HG03571 (cell line): ENCODE measurements at regions not wholly inside any gene's neighbourhood (a gene's known extent, or its start where the extent isn't known, plus 50 kb on each side); places are given as distances from the start of the nearest gene placed in this dataset.

Experiments used
- ATAC-seq: cut with Tn5 transposase; IDR thresholded peaks from one replicate; pipeline ENCODE4 v1.9.1; 2021; ENCODE audit not compliant: unreplicated experiment

GRCh38 chr7:125173571-125173970 is 243.9 kb upstream of the POT1 start:
- no peak for ATAC-seq

GRCh38 chr7:125169088-125169487 is 239.5 kb upstream of the POT1 start:
- no peak for ATAC-seq

DNA sequence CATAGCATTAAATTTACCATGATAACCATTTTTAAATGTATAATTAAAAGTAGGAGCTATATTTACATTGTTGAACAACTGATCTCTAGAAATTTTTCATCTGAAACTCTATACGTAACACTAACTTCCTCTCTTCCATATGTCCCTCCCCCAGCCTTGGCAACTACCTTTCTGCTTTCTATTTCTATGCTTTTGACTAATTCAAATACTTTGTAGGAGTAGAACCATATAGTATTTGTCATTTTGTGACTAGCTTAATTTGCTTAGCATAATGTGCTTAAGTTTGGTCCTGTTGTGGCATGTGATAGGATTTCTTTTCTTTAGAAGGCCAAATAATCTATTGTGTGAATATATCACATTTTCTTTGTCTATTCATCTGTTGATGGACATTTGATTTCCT is 225.3 kb upstream of the POT1 start:
- ATAC-seq = no peak

DNA sequence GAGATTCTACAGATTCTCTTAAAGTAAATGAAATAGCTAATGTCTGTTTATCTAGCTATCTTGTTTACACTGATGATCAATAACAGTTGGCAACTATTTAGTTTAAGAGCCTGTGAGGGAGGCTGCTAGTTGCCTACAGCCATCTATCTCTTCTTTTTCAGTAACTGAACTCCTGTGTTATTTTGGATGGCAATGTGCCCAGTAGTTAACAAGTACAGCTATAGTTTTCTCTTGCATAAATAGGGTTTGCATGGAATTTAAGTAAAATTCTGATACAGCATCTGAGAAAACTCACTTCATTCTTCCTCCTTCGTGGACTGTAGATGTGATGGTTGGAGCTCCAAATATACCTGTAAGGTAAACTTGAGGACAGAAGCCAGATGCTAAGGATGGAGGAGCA is 219.5 kb upstream of the POT1 start:
- ATAC-seq = no peak

DNA sequence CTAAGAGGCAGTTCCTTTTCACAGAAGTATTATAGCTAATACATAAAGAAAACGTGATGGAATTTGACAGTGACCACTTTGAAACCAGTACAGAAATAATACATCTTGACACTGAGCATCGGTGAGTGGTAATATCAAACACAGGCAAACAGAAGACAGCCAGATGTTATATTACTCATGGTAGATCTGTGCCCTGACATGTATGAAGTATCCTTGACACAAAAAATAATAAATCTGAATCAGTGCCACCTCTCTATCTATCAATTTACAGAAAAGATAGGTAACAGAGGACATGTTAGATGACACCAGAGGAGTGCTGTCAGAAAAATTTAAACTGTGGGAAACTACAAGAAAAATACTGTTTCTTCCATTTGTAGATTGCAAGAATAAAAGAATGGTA is 217.4 kb upstream of the POT1 start:
- ATAC-seq = no peak

DNA sequence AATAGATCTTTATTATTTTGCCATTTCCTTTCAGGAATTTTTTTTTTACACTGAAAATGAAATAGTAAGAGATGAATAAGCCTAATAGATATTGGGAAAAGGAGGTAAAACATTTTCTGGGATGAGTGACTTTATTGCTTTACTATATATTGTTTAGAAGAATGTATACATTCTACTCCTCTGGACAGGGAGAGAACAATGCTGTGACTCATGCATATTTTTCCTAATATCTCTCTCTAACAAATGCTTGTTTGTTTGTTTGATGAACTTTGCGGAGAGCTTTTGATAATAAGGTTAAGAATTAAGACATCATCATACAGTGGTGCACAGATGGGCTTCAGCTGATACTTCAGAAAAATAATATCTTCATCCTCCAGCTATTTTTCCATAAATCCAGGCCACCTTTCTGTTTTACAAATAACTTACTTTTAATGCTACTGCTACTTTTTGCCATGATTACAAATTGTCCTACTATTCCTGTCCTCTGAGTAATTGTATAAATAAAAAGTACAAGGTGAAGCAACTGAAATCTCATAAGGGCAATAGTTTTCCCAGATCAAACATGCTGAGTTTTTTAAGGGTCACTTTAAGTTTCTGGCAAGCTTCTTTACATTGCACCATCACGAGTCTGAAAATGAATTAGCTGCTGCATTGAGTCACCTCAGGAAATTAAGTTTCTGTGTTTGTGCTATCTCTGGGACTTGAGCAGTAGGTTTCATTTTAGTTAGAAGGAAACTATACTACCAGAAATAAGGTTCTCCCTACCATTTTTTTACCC is 207.3 kb upstream of the POT1 start:
- no peak for ATAC-seq

GRCh38 chr7:125136341-125136740 is 206.7 kb upstream of the POT1 start:
- no peak for ATAC-seq

DNA sequence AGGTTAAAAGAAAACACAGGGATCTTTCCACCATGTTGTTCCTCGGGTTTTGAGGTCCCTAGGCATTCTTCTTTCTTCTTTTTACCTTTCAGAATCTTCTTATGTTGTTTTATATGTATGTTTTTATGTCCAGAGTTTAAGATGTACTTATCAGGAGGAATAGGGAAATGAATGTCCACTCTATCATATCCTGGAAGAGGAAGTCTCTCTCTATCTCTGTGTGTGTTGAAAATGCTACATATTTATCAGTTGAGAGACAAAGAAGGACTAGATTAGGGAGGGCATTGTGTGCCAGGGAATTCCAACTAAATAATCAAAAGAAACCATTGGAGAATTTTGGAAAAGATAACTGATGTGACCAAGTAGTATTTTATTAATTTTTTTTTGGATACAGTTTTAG is 200.5 kb upstream of the POT1 start:
- ATAC-seq = no peak

GRCh38 chr7:125127304-125127703 is 197.7 kb upstream of the POT1 start:
- no peak for ATAC-seq

- no peak for ATAC-seq
Measured at GRCh38 chr7:125126376-125126775, 196.8 kb upstream of the POT1 start.

DNA sequence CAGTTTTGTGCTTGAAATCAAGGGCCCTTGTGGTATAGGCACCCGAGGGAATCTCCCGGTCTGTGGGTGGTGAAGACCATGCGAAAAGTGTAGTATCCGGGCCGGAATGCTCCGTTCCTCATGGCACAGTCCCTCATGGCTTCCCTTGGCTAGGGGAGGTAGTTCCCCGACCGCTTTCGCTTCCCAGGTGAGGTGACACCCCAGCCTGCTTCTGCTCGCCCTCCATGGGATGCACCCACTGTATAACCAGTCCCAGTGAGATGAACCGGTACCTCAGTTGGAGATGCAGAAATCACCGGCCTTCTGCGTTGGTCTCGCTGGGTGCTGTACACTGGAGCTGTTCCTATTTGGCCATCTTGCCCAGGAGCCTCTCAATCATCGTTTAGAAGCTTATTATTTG is 195.7 kb upstream of the POT1 start:
- no peak for ATAC-seq

DNA sequence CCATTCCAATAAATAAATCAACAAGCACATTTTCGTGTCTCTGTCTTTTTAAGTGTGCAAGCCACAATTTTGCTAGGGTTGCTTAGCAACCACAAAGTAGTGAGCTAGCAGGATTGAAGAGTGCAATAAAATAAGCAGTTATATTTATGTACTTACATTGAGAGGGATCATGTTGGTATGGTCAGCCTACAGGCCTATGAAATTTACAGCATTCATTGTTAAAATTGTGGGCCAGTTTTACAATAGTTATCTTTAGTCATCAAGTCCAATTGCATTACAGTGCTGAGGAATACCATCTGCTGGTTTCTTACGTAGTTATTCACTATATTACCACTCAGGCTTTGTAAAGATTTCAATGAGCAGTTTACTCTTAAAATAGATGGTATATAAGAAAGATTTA is 192.5 kb upstream of the POT1 start:
- no peak for ATAC-seq

DNA sequence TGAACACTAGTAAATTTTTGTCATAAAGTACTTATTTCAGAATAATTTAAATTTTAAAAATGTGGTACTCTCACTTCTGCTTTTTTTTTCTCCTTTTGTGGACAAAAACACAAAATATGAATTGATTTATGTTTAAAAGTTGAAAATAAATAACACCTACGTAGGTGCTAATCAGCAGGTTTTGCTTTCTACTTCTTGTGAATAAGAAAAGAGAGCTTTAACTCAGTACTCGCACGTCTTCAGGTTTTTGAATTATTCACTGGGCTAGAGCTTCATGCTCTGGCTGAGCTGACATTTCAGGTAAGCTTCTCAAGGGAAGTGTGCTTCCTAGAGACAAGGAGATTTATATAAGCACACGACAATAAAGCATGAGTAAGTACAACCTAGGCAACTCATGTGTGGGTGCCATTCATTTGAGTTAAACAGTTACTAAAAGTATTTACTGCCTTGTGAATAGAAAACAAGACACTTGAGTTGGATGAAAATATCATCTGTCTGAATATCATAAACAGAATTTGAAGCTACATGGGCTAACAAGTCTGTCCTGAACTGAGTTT is 190.0 kb upstream of the POT1 start:
- no peak for ATAC-seq

DNA sequence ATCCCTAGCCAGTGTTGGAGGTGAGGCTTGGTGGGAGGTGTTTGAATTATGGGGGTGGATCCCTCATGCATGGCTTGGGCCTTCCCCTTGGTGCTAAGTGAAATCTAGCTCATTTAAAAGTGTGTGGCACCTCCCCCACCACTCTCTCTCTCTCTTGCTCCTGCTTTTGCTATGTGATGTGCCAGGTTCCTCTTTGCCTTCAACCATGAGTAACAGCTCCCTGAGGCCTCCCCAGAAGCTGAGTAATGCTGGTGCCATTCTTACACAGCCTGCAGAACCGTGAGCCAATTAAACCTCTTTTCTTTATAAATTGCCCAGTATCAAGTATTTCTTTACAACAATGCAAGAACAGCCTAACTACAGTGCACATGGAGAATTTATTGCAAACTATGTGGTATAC is 188.8 kb upstream of the POT1 start:
- ATAC-seq = no peak

DNA sequence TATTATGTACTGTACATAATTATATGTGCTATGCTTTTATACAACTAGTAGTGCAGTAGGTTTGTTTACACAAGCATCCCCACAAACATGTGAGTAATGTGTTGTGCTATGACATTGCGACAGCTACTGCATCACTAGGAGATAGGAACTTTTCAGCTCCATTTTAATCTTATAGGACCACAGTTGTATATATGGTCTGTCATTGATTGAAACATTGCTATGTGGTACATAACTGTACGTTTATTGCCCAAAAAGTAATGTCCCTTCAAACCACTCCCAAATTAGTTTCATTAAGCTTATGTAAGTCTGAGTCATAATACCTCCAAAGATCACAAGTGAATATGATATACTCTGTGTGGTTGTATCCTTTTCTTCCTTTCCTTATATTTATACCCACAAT is 183.2 kb upstream of the POT1 start:
- no peak for ATAC-seq

- no peak for ATAC-seq
Measured at GRCh38 chr7:125099519-125099918, 169.9 kb upstream of the POT1 start.

DNA sequence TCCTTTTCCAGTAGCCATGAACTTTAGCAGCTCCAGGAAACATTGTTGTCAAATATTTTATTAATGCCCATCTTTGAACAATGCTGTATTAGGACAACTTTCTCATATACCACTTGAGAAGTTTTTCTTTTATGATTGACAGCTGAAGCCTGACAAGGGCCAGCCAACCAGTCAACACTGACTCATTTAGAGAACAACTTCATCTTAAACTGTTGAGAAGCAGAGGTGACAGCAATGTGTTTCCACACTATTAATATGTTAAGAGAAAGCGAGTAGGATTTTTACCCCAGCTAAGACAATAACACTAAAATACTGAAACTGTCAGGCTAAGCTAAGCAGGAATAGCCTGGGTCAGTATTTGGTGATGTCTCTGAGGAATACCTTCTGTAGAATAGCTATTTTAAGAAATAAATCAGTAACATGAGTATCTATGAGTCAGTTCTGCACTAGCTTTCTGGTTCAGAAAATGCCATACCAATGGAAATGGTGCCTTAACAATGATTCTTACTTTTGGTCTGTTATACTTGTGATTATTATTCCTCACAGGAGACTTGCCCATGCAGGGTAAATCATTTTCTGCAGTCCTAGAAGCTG is 168.8 kb upstream of the POT1 start:
- peak; percentile 71 for ATAC-seq

GRCh38 chr7:125090596-125090995 is 161.0 kb upstream of the POT1 start:
- no peak for ATAC-seq

DNA sequence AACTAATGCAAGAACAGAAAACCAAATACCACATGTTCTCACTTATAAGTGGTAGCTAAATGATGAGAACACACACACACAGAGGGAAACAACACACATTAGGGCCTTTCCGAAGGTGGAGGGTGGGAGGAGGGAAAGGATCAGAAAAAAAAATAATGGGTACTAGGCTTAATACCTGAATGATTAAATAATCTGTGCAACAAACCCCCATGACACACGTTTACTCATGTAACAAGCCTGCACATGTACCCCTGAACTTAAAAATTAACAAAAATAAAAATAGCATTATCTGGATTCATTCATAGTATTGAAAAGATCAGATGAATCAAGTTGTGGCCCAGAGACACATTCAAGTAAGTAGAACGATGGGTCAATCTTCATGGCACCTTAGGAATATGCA is 159.5 kb upstream of the POT1 start:
- ATAC-seq = no peak

- no peak for ATAC-seq
Measured at GRCh38 chr7:125088555-125088954, 158.9 kb upstream of the POT1 start.

DNA sequence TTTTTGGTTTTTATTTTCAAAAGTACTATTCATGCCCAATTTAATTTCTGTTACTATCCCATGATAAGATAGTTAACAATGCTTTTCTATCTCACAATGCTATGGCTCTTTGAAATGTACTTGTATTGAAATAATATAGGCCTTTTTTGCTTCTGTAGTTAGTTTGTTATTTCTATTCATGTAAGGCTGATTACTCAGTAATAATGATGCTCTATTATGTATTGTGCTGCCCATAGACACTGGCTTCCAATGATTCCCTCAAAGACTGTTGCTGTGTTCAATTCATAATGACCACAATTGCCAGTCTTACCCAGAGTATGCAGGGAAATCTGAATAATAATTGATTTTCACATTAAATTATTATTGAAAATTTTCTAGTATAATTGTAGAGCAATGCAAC is 155.5 kb upstream of the POT1 start:
- no peak for ATAC-seq

GRCh38 chr7:125084196-125084595 is 154.6 kb upstream of the POT1 start:
- ATAC-seq = no peak

GRCh38 chr7:125074141-125074540 is 144.5 kb upstream of the POT1 start:
- no peak for ATAC-seq
